ENCODE measurements at regions not wholly inside any gene's neighbourhood (a gene's known extent, or its start where the extent isn't known, plus 50 kb on each side); places are given as distances from the start of the nearest gene placed in this dataset.

DNA sequence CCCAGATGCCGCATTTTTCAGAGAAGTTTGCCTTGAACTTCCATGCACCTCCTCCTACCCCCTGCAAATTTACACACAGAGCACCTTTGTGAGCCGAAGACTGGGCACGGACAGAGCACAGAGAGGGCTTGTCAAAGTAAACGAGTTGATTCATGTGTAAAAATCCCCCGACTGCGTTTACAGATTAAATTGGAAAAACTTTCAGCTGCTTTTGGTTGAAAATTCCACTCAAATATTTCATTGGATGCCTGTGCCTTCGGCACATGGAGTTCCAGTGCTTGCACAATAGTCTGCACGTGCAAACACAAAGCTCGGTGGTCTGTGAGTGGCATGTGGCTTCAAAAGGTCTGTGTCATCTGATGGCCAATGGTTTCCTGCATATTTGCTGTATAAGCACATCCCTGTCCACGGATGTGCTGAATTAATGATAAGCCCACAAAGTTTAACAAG is 177.5 kb downstream of the SETD4 start:
- TF ChIP-seq, protein P1, sequence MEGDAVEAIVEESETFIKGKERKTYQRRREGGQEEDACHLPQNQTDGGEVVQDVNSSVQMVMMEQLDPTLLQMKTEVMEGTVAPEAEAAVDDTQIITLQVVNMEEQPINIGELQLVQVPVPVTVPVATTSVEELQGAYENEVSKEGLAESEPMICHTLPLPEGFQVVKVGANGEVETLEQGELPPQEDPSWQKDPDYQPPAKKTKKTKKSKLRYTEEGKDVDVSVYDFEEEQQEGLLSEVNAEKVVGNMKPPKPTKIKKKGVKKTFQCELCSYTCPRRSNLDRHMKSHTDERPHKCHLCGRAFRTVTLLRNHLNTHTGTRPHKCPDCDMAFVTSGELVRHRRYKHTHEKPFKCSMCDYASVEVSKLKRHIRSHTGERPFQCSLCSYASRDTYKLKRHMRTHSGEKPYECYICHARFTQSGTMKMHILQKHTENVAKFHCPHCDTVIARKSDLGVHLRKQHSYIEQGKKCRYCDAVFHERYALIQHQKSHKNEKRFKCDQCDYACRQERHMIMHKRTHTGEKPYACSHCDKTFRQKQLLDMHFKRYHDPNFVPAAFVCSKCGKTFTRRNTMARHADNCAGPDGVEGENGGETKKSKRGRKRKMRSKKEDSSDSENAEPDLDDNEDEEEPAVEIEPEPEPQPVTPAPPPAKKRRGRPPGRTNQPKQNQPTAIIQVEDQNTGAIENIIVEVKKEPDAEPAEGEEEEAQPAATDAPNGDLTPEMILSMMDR (IDR thresholded peaks at IDR 0.05; ENCODE audit: borderline replicate concordance): no peak
- DNase-seq: no peak
- no peaks in the 10 kb centered on the region for H3K36me3 ChIP-seq
- intact Hi-C loops (cut with micrococcal nuclease): no loop called here
- peaks cover 48% of the 10 kb centered on the region for H3K27me3 ChIP-seq (ENCODE audit: low read depth)
- no peak overlapping the region for H3K4me3 ChIP-seq
- no peaks in the 10 kb centered on the region for H3K9me3 ChIP-seq (replicated peaks)
- no peak overlapping the region for H3K27ac ChIP-seq (replicated peaks)
- no peaks in the 10 kb centered on the region for H3K4me1 ChIP-seq

DNA sequence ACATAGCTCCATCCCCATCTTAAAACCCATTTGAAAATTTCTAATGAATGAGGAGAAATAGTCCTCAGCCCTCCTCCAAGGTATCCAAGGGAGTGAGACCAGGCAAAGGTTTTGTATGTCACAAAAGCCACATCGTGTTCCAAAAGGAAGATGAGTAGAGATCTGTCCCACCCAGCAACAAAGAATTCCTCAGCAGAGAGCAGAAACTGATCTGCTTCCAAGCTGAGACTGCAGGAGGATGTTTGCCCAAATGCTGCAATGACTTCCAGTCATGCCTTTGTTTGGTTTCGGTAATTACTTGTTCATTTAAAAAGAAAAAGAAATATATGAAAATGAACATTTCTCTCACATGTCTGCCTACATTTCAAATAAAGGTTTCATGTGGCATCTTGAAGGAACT is 186.9 kb downstream of the SETD4 start:
- no peak overlapping the region for H3K27ac ChIP-seq (replicated peaks)
- intact Hi-C loops (cut with micrococcal nuclease): no loop called here
- peaks cover 41% of the 10 kb centered on the region for H3K27me3 ChIP-seq (ENCODE audit: low read depth)
- TF ChIP-seq, protein P1 (IDR thresholded peaks at IDR 0.05; ENCODE audit: borderline replicate concordance): no peak
- H3K36me3 ChIP-seq: no peaks in the 10 kb centered on the region
- no peak overlapping the region for H3K4me3 ChIP-seq
- no peak for DNase-seq
- no peaks in the 10 kb centered on the region for H3K4me1 ChIP-seq
- H3K9me3 ChIP-seq (replicated peaks): peaks cover 7% of the 10 kb centered on the region

DNA sequence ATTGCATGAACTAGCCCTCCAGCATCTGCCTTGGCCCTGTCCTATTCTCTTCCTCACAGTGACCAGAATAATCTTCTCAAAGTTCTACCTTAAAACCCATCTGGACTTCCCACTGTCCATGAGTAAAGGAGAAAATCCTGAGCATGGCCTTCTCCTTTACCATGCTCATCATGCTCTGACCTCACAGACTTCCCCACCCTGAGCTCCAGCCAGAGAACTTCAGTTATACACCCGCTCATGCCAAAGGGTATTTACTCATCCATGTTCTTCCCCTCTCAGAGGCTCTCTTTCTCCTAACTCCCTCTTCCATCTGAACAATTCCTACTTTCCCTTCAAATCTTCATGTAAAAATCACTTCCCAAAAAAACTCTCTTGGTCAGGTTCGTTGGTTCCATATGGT is 188.4 kb downstream of the SETD4 start:
- no peaks in the 10 kb centered on the region for H3K4me1 ChIP-seq
- peaks cover 26% of the 10 kb centered on the region for H3K27me3 ChIP-seq (ENCODE audit: low read depth)
- DNase-seq: no peak
- H3K27ac ChIP-seq (replicated peaks): no peak overlapping the region
- intact Hi-C loops (cut with micrococcal nuclease): no loop called here
- H3K4me3 ChIP-seq: no peak overlapping the region
- H3K36me3 ChIP-seq: no peaks in the 10 kb centered on the region
- TF ChIP-seq, protein P1 (IDR thresholded peaks at IDR 0.05; ENCODE audit: borderline replicate concordance): no peak
- H3K9me3 ChIP-seq (replicated peaks): peaks cover 10% of the 10 kb centered on the region

DNA sequence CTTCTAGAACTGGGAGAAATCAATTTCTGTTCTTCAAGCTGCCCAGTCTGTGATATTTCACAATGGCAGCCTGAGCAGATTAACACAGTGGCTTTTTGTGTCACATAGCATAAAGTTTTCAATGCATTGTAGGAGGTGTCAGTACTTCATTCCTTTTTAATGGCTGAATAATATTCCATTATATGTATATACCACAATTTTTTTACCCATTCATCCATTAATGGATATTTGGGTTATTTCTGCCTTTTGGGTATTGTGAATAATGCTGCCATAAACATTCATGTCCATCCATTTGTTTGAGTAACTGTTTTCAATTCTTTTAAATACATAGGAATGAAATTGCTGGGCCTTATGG is 191.5 kb downstream of the SETD4 start:
- Histone ChIP-seq H3K36me3 (no peaks in the 10 kb centered on the region), H3K4me1 (no peaks in the 10 kb centered on the region), H3K9me3 (replicated peaks) (peaks cover 10% of the 10 kb centered on the region), H3K27ac (replicated peaks) (no peak overlapping the region), H3K4me3 (no peak overlapping the region), H3K27me3 (ENCODE audit: low read depth) (peaks cover 32% of the 10 kb centered on the region)
- intact Hi-C loops (cut with micrococcal nuclease): no loop called here
- TF ChIP-seq, protein P1 (IDR thresholded peaks at IDR 0.05; ENCODE audit: borderline replicate concordance): no peak
- DNase-seq: no peak

DNA sequence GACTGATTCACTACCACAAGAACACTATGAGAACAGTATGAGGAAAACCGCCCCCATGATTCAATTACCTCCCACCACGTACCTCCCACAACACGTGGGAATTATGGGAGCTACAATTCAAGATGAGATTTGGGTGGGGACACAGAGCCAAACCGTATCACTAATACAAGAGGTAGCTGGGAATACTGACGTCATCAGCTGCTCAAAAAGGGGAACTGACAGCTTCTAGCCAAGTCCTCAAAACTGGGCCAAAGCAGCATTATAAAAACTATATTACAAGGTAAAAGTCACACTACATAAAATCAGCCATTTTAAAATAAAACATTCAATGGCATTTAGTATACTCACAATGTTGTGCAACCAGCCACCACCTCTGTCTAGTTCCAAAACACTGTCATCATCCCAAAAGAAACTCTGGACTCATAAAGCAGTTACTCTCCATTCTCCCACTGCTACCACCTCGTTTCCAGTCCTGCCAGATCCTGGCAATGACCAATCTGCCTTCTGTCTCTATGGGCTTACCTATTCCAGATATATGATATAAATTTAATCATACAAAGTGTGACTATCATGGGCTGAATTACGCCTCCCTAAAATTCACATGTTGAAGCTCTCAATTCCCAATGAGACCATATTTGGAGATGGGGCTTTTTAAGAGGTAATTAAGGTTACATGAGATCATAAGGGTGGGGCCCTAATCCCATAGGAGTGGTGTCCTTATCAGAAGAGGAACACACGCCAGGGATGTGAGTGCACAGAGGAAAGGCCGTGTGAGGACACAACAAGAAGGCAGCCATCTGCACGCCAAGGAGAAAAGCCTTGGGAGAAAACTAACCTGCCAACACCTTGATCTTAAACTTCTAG is 192.1 kb downstream of the SETD4 start:
- intact Hi-C loops (cut with micrococcal nuclease): no loop called here
- no peaks in the 10 kb centered on the region for H3K4me1 ChIP-seq
- H3K4me3 ChIP-seq: no peak overlapping the region
- TF ChIP-seq, protein P1 (IDR thresholded peaks at IDR 0.05; ENCODE audit: borderline replicate concordance): no peak
- H3K9me3 ChIP-seq (replicated peaks): peaks cover 10% of the 10 kb centered on the region
- no peaks in the 10 kb centered on the region for H3K36me3 ChIP-seq
- DNase-seq: no peak
- H3K27ac ChIP-seq (replicated peaks): no peak overlapping the region
- H3K27me3 ChIP-seq (ENCODE audit: low read depth): peaks cover 32% of the 10 kb centered on the region

Measured in left ventricle myocardium inferior (tissue), 1 donor.